Right renal cortex interstitium (tissue), 3 donors: ENCODE measurements at regions not wholly inside any gene's neighbourhood (a gene's known extent, or its start where the extent isn't known, plus 50 kb on each side); places are given as distances from the start of the nearest gene placed in this dataset.

Experiments used
- DNase-seq, 3 donors: peaks; one replicate each; pipeline ENCODE4 v3.0.0-alpha.2; 2013; ENCODE audit warnings: low read depth in 3 of 3, low spot score in 2 of 3

GRCh38 chr7:46900312-46901263 is 681.3 kb downstream of the TNS3 start:
- DNase-seq, result no peak

DNA sequence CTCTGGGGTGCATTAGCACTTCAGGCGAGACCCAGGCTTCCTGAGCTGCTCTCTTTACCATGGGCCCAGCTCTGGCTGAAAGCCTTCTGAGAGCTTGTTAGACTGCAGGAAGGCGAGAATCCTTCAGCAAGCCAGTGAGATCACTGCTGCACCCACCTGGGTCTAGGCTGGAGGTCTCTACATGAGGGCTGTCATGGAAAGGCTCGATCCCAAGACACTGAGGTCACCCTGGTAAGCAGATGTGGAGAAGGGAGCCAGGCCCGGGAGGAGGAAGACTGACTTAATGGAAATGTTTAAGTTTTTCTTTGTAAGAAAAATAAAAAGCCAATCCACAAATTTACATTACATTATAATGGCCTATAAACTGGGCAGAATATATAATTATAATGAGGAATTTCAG is 684.5 kb downstream of the TNS3 start:
- no peak for DNase-seq

DNA sequence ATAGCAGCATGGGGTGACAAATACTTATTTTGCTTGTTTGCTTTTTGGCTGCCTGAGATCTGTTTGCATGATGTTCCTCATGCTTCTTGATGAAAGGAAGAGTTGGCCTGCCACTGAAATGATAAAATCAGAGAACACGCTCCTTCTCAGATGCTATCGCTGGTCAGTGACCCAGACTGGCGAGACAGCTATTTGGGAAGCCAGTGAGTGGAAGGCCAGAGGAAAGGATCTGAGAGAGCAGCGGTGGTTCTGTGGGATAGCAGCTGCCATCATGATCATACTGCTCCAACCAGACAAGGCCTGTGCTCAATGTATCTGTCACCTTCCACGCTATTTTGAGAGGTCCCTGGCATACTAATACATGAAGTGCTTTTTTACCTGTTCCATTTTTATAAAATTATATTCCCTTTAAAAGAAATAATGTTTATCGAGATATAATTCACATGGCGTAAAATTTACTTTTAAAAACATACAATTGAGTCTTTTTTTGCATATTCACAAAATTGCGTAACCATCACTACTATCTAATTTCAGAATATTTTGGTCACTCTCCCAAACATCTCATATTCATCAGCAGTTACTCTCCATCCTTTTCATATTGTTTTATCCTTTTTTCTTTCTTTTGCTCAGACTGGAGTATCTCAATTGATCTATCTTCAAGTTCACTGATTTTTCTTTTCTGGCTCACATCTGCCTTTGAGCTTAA is 695.1 kb downstream of the TNS3 start:
- no peak for DNase-seq

- no peak for DNase-seq
Observed at GRCh38 chr7:46885167-46885566, 696.7 kb downstream of the TNS3 start.

GRCh38 chr7:46881507-46882127 is 700.3 kb downstream of the TNS3 start:
- no peak for DNase-seq

GRCh38 chr7:46880508-46881196 is 701.3 kb downstream of the TNS3 start:
- no peak for DNase-seq

DNA sequence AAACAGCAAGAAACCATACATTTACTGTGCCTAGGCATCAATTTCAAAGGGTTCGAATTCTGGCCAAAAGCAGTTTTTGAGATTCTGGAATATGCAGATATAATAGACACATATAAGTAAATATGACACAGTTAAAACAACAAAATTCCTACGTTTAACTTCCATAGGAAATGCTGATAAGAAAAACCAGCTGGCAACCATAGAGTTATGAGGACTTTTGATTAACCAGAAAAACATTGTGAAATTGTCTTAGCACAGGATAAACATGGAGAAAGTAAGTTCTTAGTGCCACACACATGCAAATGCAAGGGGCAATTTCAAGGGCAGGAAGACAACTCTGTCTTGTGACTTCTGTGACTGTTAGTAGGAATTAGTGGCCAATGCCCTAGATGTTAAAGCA is 702.1 kb downstream of the TNS3 start:
- no peak for DNase-seq

- DNase-seq, result no peak
Observed at GRCh38 chr7:46871516-46871915, 710.4 kb downstream of the TNS3 start.

- DNase-seq, result peak in 1 of 3 donors; percentile 1
Observed at GRCh38 chr7:46864716-46865115, 717.2 kb downstream of the TNS3 start.

- no peak for DNase-seq
Observed at GRCh38 chr7:46859963-46860475, 721.9 kb downstream of the TNS3 start.

DNA sequence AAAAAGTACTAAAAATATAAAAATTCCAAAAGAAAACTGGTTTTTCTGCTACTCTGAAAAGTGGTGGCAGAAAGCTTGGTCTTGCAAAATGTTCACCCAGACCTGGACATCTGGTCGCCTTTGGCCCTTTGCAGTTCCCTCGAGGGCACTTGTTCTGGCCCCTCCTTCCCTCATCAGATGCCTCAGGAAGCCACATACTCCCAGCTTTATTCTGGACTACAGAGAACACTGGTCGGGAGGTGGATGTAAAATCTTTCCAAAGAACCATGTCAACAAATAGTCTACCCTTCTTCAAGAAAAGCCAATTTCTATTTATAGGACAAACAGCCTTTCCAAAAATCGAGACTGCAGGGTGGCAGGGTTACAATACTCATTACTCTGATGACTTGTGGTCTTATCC is 726.1 kb downstream of the TNS3 start:
- DNase-seq, result no peak

GRCh38 chr7:46854958-46855473 is 726.9 kb downstream of the TNS3 start:
- no peak for DNase-seq

GRCh38 chr7:46853451-46853850 is 728.5 kb downstream of the TNS3 start:
- no peak for DNase-seq

DNA sequence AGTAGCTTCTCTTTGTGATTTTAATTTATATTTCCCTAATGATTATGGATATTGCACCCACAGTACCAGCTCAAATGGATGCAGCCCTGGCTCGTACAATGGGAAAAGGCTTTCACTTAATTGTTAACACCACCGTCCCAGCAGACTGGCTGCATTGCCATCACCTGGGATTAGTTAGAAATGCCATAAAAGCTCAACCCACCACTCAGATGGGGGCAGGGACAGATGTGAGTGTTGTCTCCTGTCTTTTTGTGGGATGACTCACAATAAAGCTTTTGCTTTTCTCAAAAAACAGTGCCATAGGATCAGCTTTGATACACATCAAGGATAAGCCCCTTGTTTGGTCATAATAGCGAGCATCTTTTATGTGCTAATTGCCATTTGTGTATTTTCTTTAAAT is 729.1 kb downstream of the TNS3 start:
- no peak for DNase-seq

GRCh38 chr7:46850563-46851330 is 731.2 kb downstream of the TNS3 start:
- no peak for DNase-seq

GRCh38 chr7:46848944-46849343 is 733.0 kb downstream of the TNS3 start:
- no peak for DNase-seq

GRCh38 chr7:46848311-46848710 is 733.6 kb downstream of the TNS3 start:
- no peak for DNase-seq

DNA sequence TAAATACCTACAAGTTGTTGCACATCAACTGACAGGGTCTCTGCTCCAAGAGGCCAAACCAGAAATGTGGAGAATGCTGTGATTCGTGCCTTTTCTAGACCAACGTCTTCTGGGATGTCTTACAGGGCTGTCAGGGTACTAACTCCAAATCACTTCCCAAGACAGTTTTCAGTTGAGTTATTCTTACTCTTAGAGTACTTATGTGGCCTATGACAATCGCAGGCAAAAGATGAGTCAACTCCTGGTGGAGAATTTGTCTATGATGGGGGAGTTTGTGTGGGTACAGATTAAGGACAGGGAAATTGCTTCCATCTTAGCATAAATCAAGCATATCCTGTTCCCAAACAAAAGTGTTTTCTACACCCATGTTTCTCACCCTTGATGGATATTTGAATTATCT is 734.8 kb downstream of the TNS3 start:
- no peak for DNase-seq

DNA sequence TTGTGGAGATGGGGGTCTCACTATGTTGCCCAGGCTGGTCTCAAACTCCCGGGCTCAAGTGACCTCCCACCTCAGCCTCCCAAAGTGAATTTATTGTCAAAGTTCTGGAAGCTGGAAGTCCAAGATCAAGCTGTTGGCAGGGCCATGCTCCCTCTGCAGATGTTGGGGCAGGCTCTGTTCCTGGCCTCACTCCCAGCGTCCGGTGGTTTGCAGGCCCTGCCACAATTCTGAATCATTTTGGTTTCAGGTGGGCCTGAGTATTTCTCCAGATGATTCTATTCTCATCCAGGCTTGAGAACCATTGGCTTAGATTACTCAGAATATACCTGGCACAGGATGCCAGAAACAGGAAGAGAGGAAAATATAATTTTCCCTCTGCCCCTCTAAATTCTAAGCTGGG is 737.4 kb downstream of the TNS3 start:
- no peak for DNase-seq

DNA sequence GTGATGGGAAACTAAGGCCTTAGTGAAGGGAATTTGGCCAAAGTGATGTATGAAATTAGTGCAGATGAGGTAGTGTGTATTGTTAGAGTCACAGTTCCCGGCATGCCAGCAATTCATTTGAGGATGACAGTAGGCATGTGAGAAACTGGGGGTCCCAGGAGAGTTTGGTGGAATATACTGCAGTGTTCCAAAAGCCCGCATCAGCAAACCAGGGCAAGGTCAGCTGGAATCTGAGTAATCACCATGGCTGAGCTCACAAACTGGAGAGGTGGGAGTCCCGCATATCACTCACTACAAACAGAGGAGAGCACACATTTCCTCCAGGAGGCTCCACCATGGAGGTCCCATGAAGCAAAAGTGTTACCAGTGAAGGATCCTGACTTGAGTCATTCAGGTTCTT is 740.7 kb downstream of the TNS3 start:
- no peak for DNase-seq
